ENCODE measurements at regions not wholly inside any gene's neighbourhood (a gene's known extent, or its start where the extent isn't known, plus 50 kb on each side); places are given as distances from the start of the nearest gene placed in this dataset.

- Mint-ChIP-seq H3K27ac (no peak overlapping the region), H3K4me3 (no peak overlapping the region), H3K4me1 (ENCODE audit: low read depth) (no peaks in the 10 kb centered on the region), H3K27me3 (ENCODE audit: low read depth) (no peaks in the 10 kb centered on the region), H3K36me3 (ENCODE audit: low read depth) (no peaks in the 10 kb centered on the region), H3K9me3 (ENCODE audit: insufficient read depth) (no peaks in the 10 kb centered on the region)
- CTCF ChIA-PET: no interaction called here
- POLR2A ChIA-PET: no interaction called here
- DNase-seq (no peak), ATAC-seq (no peak)
These were observed 199.9 kb downstream of the FOXL1 start for GRCh38 chr16:86778108-86778745.

- DNase-seq (no peak), ATAC-seq (no peak)
- Mint-ChIP-seq H3K27me3 (ENCODE audit: low read depth) (no peaks in the 10 kb centered on the region), H3K9me3 (ENCODE audit: insufficient read depth) (no peaks in the 10 kb centered on the region), H3K4me3 (no peak overlapping the region), H3K36me3 (ENCODE audit: low read depth) (no peaks in the 10 kb centered on the region), H3K4me1 (ENCODE audit: low read depth) (no peaks in the 10 kb centered on the region), H3K27ac (no peak overlapping the region)
- CTCF ChIA-PET: no interaction called here
- POLR2A ChIA-PET: no interaction called here
These were observed 200.6 kb downstream of the FOXL1 start for GRCh38 chr16:86778978-86779377.

DNA sequence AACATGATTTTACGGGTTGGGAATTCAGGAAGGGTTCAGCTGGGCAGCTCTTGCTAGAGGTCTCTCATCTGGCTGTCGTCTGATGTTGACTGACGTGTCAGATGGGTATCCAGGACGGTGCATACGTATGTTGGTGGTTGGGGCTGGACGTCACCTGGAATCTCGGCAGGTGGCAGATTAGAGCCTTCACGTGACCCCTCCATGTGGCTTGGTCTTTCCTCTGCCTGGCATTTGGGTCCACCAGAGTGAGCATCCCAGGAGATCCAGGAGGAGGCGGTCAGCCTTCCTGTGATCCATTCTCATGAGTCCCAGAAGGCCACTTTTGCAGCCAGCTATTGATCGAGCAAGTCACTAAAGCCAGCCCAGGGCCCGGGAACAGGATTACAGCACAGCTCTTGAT lies 202.7 kb downstream of the FOXL1 start:
- CTCF ChIA-PET: no interaction called here
- H3K4me3 Mint-ChIP-seq: no peak overlapping the region
- ATAC-seq: no peak

DNA sequence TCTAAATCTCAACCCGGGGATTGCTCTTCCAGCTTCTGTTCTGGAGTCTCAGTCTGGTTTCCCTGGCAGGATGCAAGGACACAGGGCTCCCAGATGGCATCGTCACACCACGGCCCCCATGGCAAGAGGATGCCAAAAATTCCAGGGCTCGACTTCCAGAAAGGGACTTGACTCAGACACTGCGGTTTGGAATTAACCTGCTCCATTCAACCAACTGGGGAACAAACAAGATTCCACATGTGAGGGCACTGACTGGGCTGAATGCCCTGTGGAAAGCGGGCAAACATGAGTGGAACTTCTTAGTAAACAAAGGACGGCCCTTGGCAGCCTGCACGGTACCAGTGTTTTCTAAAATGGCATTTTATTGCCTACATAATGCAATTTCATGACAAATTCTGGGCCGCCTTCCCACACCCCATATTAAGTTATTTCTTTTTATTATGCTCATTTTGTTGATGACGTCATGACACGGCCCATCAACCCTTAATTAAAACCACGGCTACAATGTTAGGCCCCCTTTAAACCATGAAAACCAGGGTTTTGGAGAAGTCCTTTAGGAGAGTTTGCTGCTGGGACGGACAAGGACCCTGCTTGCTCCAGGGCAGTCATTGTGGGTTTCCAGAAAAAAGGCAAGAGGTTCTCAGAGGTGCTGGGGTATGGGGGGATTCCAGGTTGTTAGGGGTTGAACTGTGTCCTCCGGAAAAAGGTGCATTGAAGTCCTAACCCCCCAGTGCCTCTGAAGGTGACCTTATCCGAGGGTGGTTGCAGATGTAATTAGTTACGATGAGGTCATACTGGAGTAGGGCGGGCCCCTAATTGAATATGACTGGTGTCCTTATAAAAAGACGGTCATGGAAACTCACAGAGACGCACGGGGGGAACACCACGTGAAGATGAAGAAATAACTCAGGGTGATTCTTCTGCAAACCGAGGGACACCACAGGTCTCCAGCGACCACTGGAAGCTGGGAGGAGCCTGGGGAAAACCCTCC lies 205.6 kb downstream of the FOXL1 start:
- ChIA-PET POLR2A (no interaction called here), CTCF (no interaction called here)
- H3K9me3 Mint-ChIP-seq (ENCODE audit: insufficient read depth): no peaks in the 10 kb centered on the region

More for the DNA sequence above, 202.7 kb downstream of the FOXL1 start:
- H3K4me1 Mint-ChIP-seq (ENCODE audit: low read depth): no peaks in the 10 kb centered on the region
- H3K27me3 Mint-ChIP-seq (ENCODE audit: low read depth): no peaks in the 10 kb centered on the region
- no peak overlapping the region for H3K27ac Mint-ChIP-seq
- POLR2A ChIA-PET: no interaction called here
- no peaks in the 10 kb centered on the region for H3K36me3 Mint-ChIP-seq (ENCODE audit: low read depth)
- no peaks in the 10 kb centered on the region for H3K9me3 Mint-ChIP-seq (ENCODE audit: insufficient read depth)
- DNase-seq: no peak

DNA sequence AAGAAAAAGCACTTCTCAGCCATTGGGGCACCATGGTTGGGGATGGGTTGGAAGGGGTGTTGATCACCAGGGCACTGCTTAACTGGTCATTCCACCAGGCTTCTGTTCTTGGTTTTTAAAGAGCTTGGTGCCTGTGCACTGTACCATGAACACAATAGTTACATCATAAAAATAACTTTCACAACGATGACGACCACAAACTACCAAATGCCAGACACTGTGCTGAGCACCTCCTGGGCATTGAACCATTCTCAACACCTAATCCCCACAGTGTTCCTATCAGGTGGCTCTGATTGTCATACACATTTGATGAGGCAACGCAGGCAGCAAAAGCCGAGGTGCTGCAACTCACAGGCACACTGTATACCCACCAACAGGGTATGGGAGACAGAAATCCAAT lies 208.0 kb downstream of the FOXL1 start:
- ATAC-seq: no peak

More for the DNA sequence above, 205.6 kb downstream of the FOXL1 start:
- Mint-ChIP-seq H3K4me3 (no peak overlapping the region), H3K36me3 (ENCODE audit: low read depth) (no peaks in the 10 kb centered on the region), H3K27ac (no peak overlapping the region), H3K27me3 (ENCODE audit: low read depth) (no peaks in the 10 kb centered on the region), H3K4me1 (ENCODE audit: low read depth) (no peaks in the 10 kb centered on the region)
- DNase-seq: no peak
- no peak for ATAC-seq

DNA sequence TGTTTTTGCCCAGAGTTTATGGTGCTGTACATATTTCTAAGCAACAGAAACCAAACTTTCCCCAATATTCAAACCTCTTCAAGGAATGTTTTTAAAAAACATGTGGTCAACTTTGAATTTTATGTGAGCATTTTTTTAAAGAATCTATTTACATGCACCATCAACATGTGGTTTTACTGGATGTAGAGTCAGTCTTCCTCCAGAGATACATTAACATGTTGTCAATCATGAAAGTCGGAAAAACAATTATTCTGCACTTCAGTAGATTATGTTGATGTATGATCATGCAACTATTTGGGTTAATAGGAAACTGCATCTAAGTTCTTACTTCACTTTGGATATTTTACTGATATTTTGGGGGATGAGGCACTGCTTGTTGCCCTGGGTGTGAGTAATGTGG lies 208.6 kb downstream of the FOXL1 start:
- ChIA-PET CTCF (no interaction called here), POLR2A (no interaction called here)
- ATAC-seq: no peak
- DNase-seq: no peak
- Mint-ChIP-seq H3K27ac (no peak overlapping the region), H3K4me1 (ENCODE audit: low read depth) (no peaks in the 10 kb centered on the region), H3K9me3 (ENCODE audit: insufficient read depth) (no peaks in the 10 kb centered on the region), H3K27me3 (ENCODE audit: low read depth) (no peaks in the 10 kb centered on the region), H3K4me3 (no peak overlapping the region), H3K36me3 (ENCODE audit: low read depth) (no peaks in the 10 kb centered on the region)

More for the DNA sequence above, 208.0 kb downstream of the FOXL1 start:
- POLR2A ChIA-PET: no interaction called here
- DNase-seq: no peak
- CTCF ChIA-PET: no interaction called here
- Mint-ChIP-seq H3K36me3 (ENCODE audit: low read depth) (no peaks in the 10 kb centered on the region), H3K4me1 (ENCODE audit: low read depth) (no peaks in the 10 kb centered on the region), H3K4me3 (no peak overlapping the region), H3K9me3 (ENCODE audit: insufficient read depth) (no peaks in the 10 kb centered on the region), H3K27me3 (ENCODE audit: low read depth) (no peaks in the 10 kb centered on the region), H3K27ac (no peak overlapping the region)

DNA sequence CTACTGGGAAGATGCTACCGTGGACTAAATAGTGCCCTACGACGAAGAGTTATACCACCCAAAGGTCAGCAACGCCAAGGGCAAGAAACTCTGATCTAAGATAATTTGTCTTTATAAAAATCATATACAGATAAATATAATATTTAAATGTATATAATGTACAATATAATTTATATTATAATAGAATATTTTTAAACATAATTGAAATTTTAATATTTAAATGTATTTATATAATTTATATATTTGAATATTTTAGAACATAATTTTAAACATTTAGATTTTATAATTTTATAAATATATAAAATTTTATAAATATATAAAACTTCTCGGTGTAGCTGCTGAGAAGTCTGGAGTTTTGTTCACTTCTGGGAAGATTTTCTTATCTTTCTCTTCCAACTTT lies 209.2 kb downstream of the FOXL1 start:
- ATAC-seq: no peak
- Mint-ChIP-seq H3K4me3 (no peak overlapping the region), H3K27me3 (ENCODE audit: low read depth) (no peaks in the 10 kb centered on the region)

GRCh38 chr16:86789621-86790051 lies 211.3 kb downstream of the FOXL1 start:
- Mint-ChIP-seq H3K9me3 (ENCODE audit: insufficient read depth) (no peaks in the 10 kb centered on the region), H3K36me3 (ENCODE audit: low read depth) (no peaks in the 10 kb centered on the region), H3K4me1 (ENCODE audit: low read depth) (no peaks in the 10 kb centered on the region), H3K27me3 (ENCODE audit: low read depth) (no peaks in the 10 kb centered on the region), H3K27ac (no peak overlapping the region), H3K4me3 (no peak overlapping the region)
- POLR2A ChIA-PET: no interaction called here
- ATAC-seq (no peak), DNase-seq (no peak)
- CTCF ChIA-PET: no interaction called here

More for the DNA sequence above, 209.2 kb downstream of the FOXL1 start:
- Mint-ChIP-seq H3K9me3 (ENCODE audit: insufficient read depth) (no peaks in the 10 kb centered on the region), H3K36me3 (ENCODE audit: low read depth) (no peaks in the 10 kb centered on the region), H3K27ac (no peak overlapping the region), H3K4me1 (ENCODE audit: low read depth) (no peaks in the 10 kb centered on the region)
- CTCF ChIA-PET: no interaction called here
- POLR2A ChIA-PET: no interaction called here
- DNase-seq: no peak

DNA sequence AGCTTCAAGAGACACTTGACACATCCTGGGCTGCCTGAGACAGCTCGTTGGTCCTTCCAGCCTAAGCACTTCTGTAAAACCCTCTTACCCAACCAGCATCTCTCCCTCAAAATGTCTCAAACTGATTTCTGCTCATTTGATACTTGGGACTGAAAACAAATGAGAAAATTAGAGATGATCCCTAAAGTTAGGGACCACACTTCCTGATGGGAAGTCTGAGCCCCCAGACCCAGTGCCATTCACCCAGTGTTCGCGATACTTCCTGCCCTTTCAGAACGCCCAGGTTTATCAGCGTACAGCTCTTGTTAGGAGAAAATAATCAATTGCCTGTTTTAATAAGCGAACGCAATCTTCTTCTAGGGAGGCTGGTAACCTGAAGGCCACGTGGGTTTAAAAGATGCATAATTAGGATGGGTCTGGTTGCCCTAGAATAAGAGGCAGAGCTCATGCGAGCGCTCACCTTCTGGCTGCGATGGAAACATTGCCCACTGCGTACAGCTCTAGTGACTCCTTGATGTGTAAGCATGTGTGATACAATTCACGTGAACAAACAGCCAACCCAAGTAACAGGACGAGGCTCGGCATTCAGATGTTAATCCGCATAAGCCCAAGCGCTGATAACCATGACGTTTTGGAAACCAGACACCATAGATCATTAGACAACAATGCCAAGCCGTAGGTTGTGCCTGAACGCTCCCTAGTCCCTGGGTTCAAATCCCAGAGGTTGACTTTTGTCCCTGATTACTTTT lies 213.1 kb downstream of the FOXL1 start:
- H3K4me3 Mint-ChIP-seq: no peak overlapping the region
- H3K27me3 Mint-ChIP-seq (ENCODE audit: low read depth): no peaks in the 10 kb centered on the region
- no peaks in the 10 kb centered on the region for H3K9me3 Mint-ChIP-seq (ENCODE audit: insufficient read depth)
- CTCF ChIA-PET: no interaction called here
- no peak overlapping the region for H3K27ac Mint-ChIP-seq
- H3K4me1 Mint-ChIP-seq (ENCODE audit: low read depth): no peaks in the 10 kb centered on the region
- POLR2A ChIA-PET: no interaction called here
- DNase-seq (no peak), ATAC-seq (no peak)
- H3K36me3 Mint-ChIP-seq (ENCODE audit: low read depth): no peaks in the 10 kb centered on the region

DNA sequence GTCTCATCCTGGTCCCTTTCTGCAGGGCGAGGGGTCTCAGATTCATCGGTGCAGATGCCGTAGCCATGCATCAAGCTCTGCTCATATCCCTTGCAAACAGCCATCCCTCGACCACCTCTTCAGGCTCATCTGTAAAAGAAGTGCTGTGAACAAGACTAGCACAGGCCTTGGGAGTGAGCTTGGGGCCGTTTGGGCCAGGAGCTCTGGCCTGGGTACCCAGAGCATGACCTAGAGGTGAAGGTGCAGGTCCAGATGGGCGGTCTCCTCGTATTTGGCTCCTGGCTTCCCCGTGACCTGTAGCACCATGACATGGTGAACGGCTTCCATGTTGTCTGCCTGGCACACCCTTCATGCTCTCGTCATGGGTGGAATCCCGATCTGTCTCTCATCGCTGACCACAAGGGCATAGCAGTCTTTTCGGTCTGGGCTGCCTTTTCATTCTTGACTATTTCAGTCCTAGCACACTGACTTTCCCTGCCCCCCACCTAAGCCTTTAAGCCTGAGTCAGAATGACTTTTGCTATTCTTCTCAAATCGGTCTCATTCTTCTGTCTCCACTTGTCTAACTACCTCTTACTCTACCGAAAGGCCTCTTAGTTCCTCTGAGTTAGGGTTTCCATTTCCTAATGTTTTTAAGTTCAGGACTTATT lies 216.0 kb downstream of the FOXL1 start:
- no peak for ATAC-seq
- ChIA-PET POLR2A (no interaction called here), CTCF (no interaction called here)
- DNase-seq: no peak
- H3K27ac Mint-ChIP-seq: no peak overlapping the region
- H3K4me3 Mint-ChIP-seq: no peak overlapping the region
- H3K27me3 Mint-ChIP-seq (ENCODE audit: low read depth): peaks cover 2% of the 10 kb centered on the region
- H3K9me3 Mint-ChIP-seq (ENCODE audit: insufficient read depth): no peaks in the 10 kb centered on the region
- no peaks in the 10 kb centered on the region for H3K4me1 Mint-ChIP-seq (ENCODE audit: low read depth)
- H3K36me3 Mint-ChIP-seq (ENCODE audit: low read depth): no peaks in the 10 kb centered on the region

- Mint-ChIP-seq H3K9me3 (ENCODE audit: insufficient read depth) (no peaks in the 10 kb centered on the region), H3K27me3 (ENCODE audit: low read depth) (peaks cover 12% of the 10 kb centered on the region), H3K4me1 (ENCODE audit: low read depth) (no peaks in the 10 kb centered on the region), H3K4me3 (no peak overlapping the region), H3K36me3 (ENCODE audit: low read depth) (no peaks in the 10 kb centered on the region), H3K27ac (no peak overlapping the region)
- no peak for DNase-seq
- ATAC-seq: no peak
- POLR2A ChIA-PET: no interaction called here
- CTCF ChIA-PET: no interaction called here
These were observed 219.4 kb downstream of the FOXL1 start for GRCh38 chr16:86797700-86798099.
